GM23338 (cell line): ENCODE measurements at regions not wholly inside any gene's neighbourhood (a gene's known extent, or its start where the extent isn't known, plus 50 kb on each side); places are given as distances from the start of the nearest gene placed in this dataset.
A peak's percentile ranks its signal among the peaks of the same experiment; 100 is the strongest.

Experiments used
- ATAC-seq: fragments of 200-7000 bp; cut with Tn5 transposase; 3 replicates; pipeline ENCODE4 v1.9.1; 2020
- DNase-seq: peaks from one replicate; pipeline ENCODE4 v3.0.0-alpha.2; 2015; ENCODE audit warnings: low spot score
- H2AFZ ChIP-seq: fragments of 200-600 bp; sonication (generic); 2 replicates; pipeline ENCODE4 v1.8.0; 2016; ENCODE audit warnings: antibody characterized with exemption, mild to moderate bottlenecking, moderate library complexity
- H3F3A ChIP-seq: fragments of 200-600 bp; sonication (generic); replicated peaks from 2 replicates; pipeline ENCODE4 v1.8.0; 2017; ENCODE audit warnings: antibody characterized with exemption, mixed run types, low read depth
- H3K27ac ChIP-seq: fragments of 200-600 bp; sonication (generic); 2 replicates; pipeline ENCODE4 v1.6.1; 2016; ENCODE audit warnings: low read depth
- H3K27me3 ChIP-seq: fragments of 200-600 bp; sonication (generic); 2 replicates; pipeline ENCODE4 v1.8.0; 2016; ENCODE audit warnings: mild to moderate bottlenecking, mixed run types, moderate library complexity; ENCODE audit not compliant: insufficient read depth
- H3K36me3 ChIP-seq: fragments of 200-600 bp; sonication (generic); 2 replicates; pipeline ENCODE4 v1.8.0; 2016; ENCODE audit warnings: mild to moderate bottlenecking; ENCODE audit not compliant: insufficient read depth
- H3K4me1 ChIP-seq: fragments of 200-600 bp; sonication (generic); 2 replicates; pipeline ENCODE4 v1.8.0; 2016; ENCODE audit warnings: mild to moderate bottlenecking, moderate library complexity; ENCODE audit not compliant: insufficient read depth
- H3K4me2 ChIP-seq: fragments of 200-600 bp; sonication (generic); 2 replicates; pipeline ENCODE4 v1.7.1; 2017; ENCODE audit warnings: mixed run types
- H3K4me3 ChIP-seq: fragments of 200-600 bp; sonication (generic); 2 replicates; pipeline ENCODE4 v1.6.1; 2016; ENCODE audit warnings: mixed run types
- H3K79me2 ChIP-seq: fragments of 200-600 bp; sonication (generic); replicated peaks from 2 replicates; pipeline ENCODE4 v1.8.0; 2017; ENCODE audit warnings: mild to moderate bottlenecking; ENCODE audit not compliant: insufficient read depth
- H3K9me2 ChIP-seq: fragments of 200-600 bp; sonication (generic); 2 replicates; pipeline ENCODE4 v1.8.0; 2017; ENCODE audit not compliant: insufficient read depth
- H4K20me1 ChIP-seq: fragments of 200-600 bp; sonication (generic); replicated peaks from 2 replicates; pipeline ENCODE4 v1.8.0; 2017; ENCODE audit warnings: mild to moderate bottlenecking; ENCODE audit not compliant: insufficient read depth
- H3K27ac Mint-ChIP-seq: 2 replicates; pipeline ENCODE4 v1.8.0; 2020; ENCODE audit warnings: inconsistent platforms, mild to moderate bottlenecking, moderate library complexity, mixed read lengths
- H3K27me3 Mint-ChIP-seq: 3 replicates; pipeline ENCODE4 v1.8.0; 2022; ENCODE audit warnings: low read depth, mild to moderate bottlenecking, moderate library complexity, mixed read lengths, inconsistent platforms; ENCODE audit not compliant: insufficient read depth, poor library complexity
- H3K36me3 Mint-ChIP-seq: 3 replicates; pipeline ENCODE4 v1.8.0; 2021; ENCODE audit warnings: low read depth, mild to moderate bottlenecking, inconsistent platforms, moderate library complexity, mixed read lengths
- H3K4me1 Mint-ChIP-seq: 3 replicates; pipeline ENCODE4 v1.8.0; 2020; ENCODE audit warnings: mild to moderate bottlenecking, inconsistent platforms, mixed read lengths
- H3K4me3 Mint-ChIP-seq: 3 replicates; pipeline ENCODE4 v1.8.0; 2021; ENCODE audit warnings: moderate library complexity, mild to moderate bottlenecking, inconsistent platforms, mixed read lengths
- H3K9me3 Mint-ChIP-seq: 3 replicates; pipeline ENCODE4 v1.8.0; 2020; ENCODE audit warnings: moderate library complexity, mild to moderate bottlenecking, inconsistent platforms, mixed read lengths
- CREB1 ChIP-seq: fragments of 250-450 bp; sonication (Bioruptor Pico); IDR thresholded peaks from 2 replicates; pipeline ENCODE4 v1.5.0; 2020; ENCODE audit warnings: low read depth, mild to moderate bottlenecking, moderate library complexity
- EZH2 ChIP-seq: fragments of 200-600 bp; sonication (generic); IDR thresholded peaks from one replicate; pipeline ENCODE4 v1.8.0; 2017; ENCODE audit warnings: antibody characterized with exemption, mild to moderate bottlenecking, low read depth; ENCODE audit not compliant: unreplicated experiment
- EZH2phosphoT487 ChIP-seq: fragments of 200-600 bp; sonication (generic); IDR thresholded peaks from one replicate; pipeline ENCODE4 v1.8.1; 2018; ENCODE audit warnings: antibody characterized with exemption; ENCODE audit not compliant: unreplicated experiment
- JUNB ChIP-seq: IDR thresholded peaks from one replicate; pipeline ENCODE4 v1.6.1; 2016; ENCODE audit warnings: antibody characterized with exemption; ENCODE audit not compliant: unreplicated experiment
- NANOG ChIP-seq: IDR thresholded peaks from 2 replicates; pipeline ENCODE4 v1.6.1; 2016; ENCODE audit warnings: antibody characterized with exemption, borderline replicate concordance
- POLR2AphosphoS5 ChIP-seq: IDR thresholded peaks from 2 replicates; pipeline ENCODE4 v1.6.1; 2016; ENCODE audit warnings: antibody characterized with exemption, low read depth
- STAT1 ChIP-seq: IDR thresholded peaks from one replicate; pipeline ENCODE4 v1.6.1; 2016; ENCODE audit warnings: antibody characterized with exemption; ENCODE audit not compliant: unreplicated experiment
- ZNF114 ChIP-seq: fragments of 250-450 bp; sonication (Bioruptor Pico); IDR thresholded peaks from 2 replicates; pipeline ENCODE4 v1.5.0; 2020; ENCODE audit warnings: mild to moderate bottlenecking, moderate library complexity
- ZNF331 ChIP-seq: fragments of 250-450 bp; sonication (Bioruptor Pico); IDR thresholded peaks from 2 replicates; pipeline ENCODE4 v1.5.0; 2020; ENCODE audit warnings: low read depth, mild to moderate bottlenecking, moderate library complexity
- TF ChIP-seq, protein P1 (sequence below), 2 experiments: fragments of 200-600 bp in 1 of 2; sonication (generic) in 1 of 2; conservative IDR thresholded peaks; 2 replicates each; pipeline versions ENCODE4 v1.5.1 to v1.6.1; 2016 to 2017; ENCODE audit warnings: antibody characterized with exemption in 2 of 2, low read depth in 2 of 2, mild to moderate bottlenecking in 2 of 2, moderate library complexity in 1 of 2
- TF ChIP-seq, protein P2 (sequence below): IDR thresholded peaks from 2 replicates; pipeline ENCODE4 v1.6.1; 2016; ENCODE audit warnings: antibody characterized with exemption
- TF ChIP-seq, protein P3 (sequence below): fragments of 250-450 bp; sonication (Bioruptor Pico); IDR thresholded peaks from 2 replicates; pipeline ENCODE4 v1.5.0; 2020; ENCODE audit warnings: mild to moderate bottlenecking, moderate library complexity
- TF ChIP-seq, protein P4 (sequence below): IDR thresholded peaks from one replicate; pipeline ENCODE4 v1.6.1; 2018; ENCODE audit warnings: antibody characterized with exemption; ENCODE audit not compliant: unreplicated experiment

DNA sequence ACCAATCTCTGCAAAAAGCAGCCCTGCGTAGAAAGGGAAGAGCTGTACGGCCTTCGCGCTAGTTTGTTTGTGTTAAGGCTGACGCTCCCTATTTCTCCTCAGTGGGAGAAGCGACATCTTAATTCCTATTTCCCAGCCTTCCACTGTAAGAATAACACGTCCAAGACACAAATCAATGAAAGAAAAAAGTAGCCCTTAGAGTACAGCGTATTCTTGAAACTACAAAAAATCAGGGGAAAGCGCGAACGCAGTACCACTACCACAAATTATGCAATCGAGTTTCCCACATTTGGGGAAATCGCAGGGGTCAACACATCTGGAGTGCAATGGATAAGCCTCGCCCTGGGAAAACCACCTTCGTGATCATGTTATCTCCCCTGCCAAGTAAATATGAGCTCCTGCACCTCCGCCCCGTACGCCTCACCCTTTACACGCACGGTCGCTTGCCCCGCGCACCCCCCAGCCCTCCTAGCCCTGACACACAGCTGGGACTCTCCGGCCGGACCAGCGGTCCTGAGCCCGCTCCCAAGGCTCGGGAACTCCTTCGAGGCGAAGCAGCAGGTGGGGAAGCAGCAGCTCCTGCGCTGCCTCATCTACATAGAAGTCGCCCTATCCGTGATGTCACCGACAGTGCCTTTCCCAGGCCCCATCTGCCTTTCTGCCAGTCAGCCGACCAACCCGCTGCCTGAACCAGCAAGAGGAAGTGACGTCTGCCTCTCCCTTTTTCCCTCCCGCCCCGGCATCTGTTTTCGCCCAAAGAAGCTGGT, 94.7 kb downstream of the PPIAL4G start:
- Histone ChIP-seq H4K20me1 (no peaks in the 10 kb centered on the region), H3K9me2 (no peaks in the 10 kb centered on the region), H3K4me1 (no peaks in the 10 kb centered on the region), H3K4me2 (peak overlapping the region; percentile 88), H3K4me3 (peak overlapping the region; percentile 57), H3K27me3 (peaks cover 11% of the 10 kb centered on the region; the same call in 1 of the 2 replicates), H3F3A (0 out of 2 replicates have a peak, but pooled peaks cover 4% of the 10 kb centered on the region), H2AFZ (peak overlapping the region; percentile 56; the same call in 1 of the 2 replicates), H3K27ac (peak overlapping the region; percentile 89), H3K36me3 (no peaks in the 10 kb centered on the region), H3K79me2 (no peaks in the 10 kb centered on the region)
- peaks cover 17% of the 10 kb centered on the region for H3K27me3 Mint-ChIP-seq
- no peaks in the 10 kb centered on the region; the same call in 2 of the 3 replicates for H3K9me3 Mint-ChIP-seq
- H3K4me1 Mint-ChIP-seq, result peaks cover 15% of the 10 kb centered on the region
- H3K36me3 Mint-ChIP-seq, result no peaks in the 10 kb centered on the region
- peak overlapping the region; percentile 100 for H3K27ac Mint-ChIP-seq
- TF ChIP-seq, protein P1, sequence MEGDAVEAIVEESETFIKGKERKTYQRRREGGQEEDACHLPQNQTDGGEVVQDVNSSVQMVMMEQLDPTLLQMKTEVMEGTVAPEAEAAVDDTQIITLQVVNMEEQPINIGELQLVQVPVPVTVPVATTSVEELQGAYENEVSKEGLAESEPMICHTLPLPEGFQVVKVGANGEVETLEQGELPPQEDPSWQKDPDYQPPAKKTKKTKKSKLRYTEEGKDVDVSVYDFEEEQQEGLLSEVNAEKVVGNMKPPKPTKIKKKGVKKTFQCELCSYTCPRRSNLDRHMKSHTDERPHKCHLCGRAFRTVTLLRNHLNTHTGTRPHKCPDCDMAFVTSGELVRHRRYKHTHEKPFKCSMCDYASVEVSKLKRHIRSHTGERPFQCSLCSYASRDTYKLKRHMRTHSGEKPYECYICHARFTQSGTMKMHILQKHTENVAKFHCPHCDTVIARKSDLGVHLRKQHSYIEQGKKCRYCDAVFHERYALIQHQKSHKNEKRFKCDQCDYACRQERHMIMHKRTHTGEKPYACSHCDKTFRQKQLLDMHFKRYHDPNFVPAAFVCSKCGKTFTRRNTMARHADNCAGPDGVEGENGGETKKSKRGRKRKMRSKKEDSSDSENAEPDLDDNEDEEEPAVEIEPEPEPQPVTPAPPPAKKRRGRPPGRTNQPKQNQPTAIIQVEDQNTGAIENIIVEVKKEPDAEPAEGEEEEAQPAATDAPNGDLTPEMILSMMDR (conservative IDR thresholded peaks at IDR 0.05; ENCODE audit: low read depth in 2 of 2), result no peak
- no peak for TF ChIP-seq JUNB
- no peak for TF ChIP-seq EZH2phosphoT487
- no peak for TF ChIP-seq EZH2
- peak; percentile 93 for TF ChIP-seq CREB1 (CRISPR knock-in tag)
- TF ChIP-seq, protein P2, sequence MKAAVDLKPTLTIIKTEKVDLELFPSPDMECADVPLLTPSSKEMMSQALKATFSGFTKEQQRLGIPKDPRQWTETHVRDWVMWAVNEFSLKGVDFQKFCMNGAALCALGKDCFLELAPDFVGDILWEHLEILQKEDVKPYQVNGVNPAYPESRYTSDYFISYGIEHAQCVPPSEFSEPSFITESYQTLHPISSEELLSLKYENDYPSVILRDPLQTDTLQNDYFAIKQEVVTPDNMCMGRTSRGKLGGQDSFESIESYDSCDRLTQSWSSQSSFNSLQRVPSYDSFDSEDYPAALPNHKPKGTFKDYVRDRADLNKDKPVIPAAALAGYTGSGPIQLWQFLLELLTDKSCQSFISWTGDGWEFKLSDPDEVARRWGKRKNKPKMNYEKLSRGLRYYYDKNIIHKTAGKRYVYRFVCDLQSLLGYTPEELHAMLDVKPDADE, result peak; percentile 61; the same call in 1 of the 2 replicates
- no peak for TF ChIP-seq ZNF331 (CRISPR knock-in tag)
- peak; percentile 85 for TF ChIP-seq POLR2AphosphoS5
- TF ChIP-seq, protein P3, sequence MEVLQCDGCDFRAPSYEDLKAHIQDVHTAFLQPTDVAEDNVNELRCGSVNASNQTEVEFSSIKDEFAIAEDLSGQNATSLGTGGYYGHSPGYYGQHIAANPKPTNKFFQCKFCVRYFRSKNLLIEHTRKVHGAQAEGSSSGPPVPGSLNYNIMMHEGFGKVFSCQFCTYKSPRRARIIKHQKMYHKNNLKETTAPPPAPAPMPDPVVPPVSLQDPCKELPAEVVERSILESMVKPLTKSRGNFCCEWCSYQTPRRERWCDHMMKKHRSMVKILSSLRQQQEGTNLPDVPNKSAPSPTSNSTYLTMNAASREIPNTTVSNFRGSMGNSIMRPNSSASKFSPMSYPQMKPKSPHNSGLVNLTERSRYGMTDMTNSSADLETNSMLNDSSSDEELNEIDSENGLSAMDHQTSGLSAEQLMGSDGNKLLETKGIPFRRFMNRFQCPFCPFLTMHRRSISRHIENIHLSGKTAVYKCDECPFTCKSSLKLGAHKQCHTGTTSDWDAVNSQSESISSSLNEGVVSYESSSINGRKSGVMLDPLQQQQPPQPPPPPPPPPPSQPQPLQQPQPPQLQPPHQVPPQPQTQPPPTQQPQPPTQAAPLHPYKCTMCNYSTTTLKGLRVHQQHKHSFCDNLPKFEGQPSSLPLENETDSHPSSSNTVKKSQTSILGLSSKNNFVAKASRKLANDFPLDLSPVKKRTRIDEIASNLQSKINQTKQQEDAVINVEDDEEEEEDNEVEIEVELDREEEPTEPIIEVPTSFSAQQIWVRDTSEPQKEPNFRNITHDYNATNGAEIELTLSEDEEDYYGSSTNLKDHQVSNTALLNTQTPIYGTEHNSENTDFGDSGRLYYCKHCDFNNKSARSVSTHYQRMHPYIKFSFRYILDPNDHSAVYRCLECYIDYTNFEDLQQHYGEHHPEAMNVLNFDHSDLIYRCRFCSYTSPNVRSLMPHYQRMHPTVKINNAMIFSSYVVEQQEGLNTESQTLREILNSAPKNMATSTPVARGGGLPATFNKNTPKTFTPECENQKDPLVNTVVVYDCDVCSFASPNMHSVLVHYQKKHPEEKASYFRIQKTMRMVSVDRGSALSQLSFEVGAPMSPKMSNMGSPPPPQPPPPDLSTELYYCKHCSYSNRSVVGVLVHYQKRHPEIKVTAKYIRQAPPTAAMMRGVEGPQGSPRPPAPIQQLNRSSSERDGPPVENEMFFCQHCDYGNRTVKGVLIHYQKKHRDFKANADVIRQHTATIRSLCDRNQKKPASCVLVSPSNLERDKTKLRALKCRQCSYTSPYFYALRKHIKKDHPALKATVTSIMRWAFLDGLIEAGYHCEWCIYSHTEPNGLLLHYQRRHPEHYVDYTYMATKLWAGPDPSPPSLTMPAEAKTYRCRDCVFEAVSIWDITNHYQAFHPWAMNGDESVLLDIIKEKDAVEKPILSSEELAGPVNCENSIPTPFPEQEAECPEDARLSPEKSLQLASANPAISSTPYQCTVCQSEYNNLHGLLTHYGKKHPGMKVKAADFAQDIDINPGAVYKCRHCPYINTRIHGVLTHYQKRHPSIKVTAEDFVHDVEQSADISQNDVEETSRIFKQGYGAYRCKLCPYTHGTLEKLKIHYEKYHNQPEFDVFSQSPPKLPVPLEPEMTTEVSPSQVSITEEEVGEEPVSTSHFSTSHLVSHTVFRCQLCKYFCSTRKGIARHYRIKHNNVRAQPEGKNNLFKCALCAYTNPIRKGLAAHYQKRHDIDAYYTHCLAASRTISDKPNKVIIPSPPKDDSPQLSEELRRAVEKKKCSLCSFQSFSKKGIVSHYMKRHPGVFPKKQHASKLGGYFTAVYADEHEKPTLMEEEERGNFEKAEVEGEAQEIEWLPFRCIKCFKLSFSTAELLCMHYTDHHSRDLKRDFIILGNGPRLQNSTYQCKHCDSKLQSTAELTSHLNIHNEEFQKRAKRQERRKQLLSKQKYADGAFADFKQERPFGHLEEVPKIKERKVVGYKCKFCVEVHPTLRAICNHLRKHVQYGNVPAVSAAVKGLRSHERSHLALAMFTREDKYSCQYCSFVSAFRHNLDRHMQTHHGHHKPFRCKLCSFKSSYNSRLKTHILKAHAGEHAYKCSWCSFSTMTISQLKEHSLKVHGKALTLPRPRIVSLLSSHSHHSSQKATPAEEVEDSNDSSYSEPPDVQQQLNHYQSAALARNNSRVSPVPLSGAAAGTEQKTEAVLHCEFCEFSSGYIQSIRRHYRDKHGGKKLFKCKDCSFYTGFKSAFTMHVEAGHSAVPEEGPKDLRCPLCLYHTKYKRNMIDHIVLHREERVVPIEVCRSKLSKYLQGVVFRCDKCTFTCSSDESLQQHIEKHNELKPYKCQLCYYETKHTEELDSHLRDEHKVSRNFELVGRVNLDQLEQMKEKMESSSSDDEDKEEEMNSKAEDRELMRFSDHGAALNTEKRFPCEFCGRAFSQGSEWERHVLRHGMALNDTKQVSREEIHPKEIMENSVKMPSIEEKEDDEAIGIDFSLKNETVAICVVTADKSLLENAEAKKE (CRISPR knock-in tag), result no peak
- no peak for TF ChIP-seq NANOG
- TF ChIP-seq STAT1, result no peak
- TF ChIP-seq, protein P4, sequence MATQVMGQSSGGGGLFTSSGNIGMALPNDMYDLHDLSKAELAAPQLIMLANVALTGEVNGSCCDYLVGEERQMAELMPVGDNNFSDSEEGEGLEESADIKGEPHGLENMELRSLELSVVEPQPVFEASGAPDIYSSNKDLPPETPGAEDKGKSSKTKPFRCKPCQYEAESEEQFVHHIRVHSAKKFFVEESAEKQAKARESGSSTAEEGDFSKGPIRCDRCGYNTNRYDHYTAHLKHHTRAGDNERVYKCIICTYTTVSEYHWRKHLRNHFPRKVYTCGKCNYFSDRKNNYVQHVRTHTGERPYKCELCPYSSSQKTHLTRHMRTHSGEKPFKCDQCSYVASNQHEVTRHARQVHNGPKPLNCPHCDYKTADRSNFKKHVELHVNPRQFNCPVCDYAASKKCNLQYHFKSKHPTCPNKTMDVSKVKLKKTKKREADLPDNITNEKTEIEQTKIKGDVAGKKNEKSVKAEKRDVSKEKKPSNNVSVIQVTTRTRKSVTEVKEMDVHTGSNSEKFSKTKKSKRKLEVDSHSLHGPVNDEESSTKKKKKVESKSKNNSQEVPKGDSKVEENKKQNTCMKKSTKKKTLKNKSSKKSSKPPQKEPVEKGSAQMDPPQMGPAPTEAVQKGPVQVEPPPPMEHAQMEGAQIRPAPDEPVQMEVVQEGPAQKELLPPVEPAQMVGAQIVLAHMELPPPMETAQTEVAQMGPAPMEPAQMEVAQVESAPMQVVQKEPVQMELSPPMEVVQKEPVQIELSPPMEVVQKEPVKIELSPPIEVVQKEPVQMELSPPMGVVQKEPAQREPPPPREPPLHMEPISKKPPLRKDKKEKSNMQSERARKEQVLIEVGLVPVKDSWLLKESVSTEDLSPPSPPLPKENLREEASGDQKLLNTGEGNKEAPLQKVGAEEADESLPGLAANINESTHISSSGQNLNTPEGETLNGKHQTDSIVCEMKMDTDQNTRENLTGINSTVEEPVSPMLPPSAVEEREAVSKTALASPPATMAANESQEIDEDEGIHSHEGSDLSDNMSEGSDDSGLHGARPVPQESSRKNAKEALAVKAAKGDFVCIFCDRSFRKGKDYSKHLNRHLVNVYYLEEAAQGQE, result no peak
- no peak for TF ChIP-seq ZNF114 (CRISPR knock-in tag)
- ATAC-seq (peak; percentile 90), DNase-seq (peak; percentile 97)
- peak overlapping the region; percentile 89 for H3K4me3 Mint-ChIP-seq
